HepG2 (cell line): ENCODE measurements at regions not wholly inside any gene's neighbourhood (a gene's known extent, or its start where the extent isn't known, plus 50 kb on each side); places are given as distances from the start of the nearest gene placed in this dataset.

Experiments used
- ATAC-seq: fragments of 200-7000 bp; cut with Tn5 transposase; 3 replicates; pipeline ENCODE4 v1.9.1; 2020; ENCODE audit warnings: mild to moderate bottlenecking, moderate library complexity
- BruUV-seq: library from RNA; stranded (reverse); fragments of 400-500 nt; replicated peaks from 2 replicates; lab custom pipeline; 2021; lab: Mats Ljungman, UMichigan
- CTCF ChIA-PET: fragments of 300-600 bp; formaldehyde crosslinking; extraction: SDS; loops from one replicate; lab custom pipeline; 2021; ENCODE audit warnings: low total read pairs, inconsistent platforms, low intra/inter-chr PET ratio; lab: Yijun Ruan, JAX
- POLR2A ChIA-PET: fragments of 350-600 bp; sonication (Branson Sonifier 250); formaldehyde crosslinking; loops from one replicate; lab custom pipeline; 2020; ENCODE audit warnings: antibody characterized with exemption, inconsistent platforms; lab: Yijun Ruan, JAX
- DNase-seq: peaks from one replicate; pipeline ENCODE4 v3.0.0-alpha.2; 2015; ENCODE audit warnings: low spot score
- FAIRE-seq: peaks from 3 replicates; lab custom pipeline; 2011; peaks lifted over from hg19 to GRCh38; lab: Jason Lieb, UNC
- H2AFZ ChIP-seq: one replicate; pipeline ENCODE4 v1.6.1; 2011; ENCODE audit warnings: low read length, inconsistent platforms
- H3K27ac ChIP-seq: fragments of 300-600 bp; 3 replicates; pipeline ENCODE4 v1.8.0; 2011; ENCODE audit warnings: mixed run types, mild to moderate bottlenecking, mixed read lengths, low read length, inconsistent platforms; ENCODE audit not compliant: insufficient read depth; ENCODE audit errors: extremely low read length
- H3K27me3 ChIP-seq, 2 experiments: fragments of 200-600 bp in 1 of 2; 2 replicates in 1 of 2; 3 replicates in 1 of 2; pipeline versions ENCODE4 v1.6.0 to v1.8.0; 2011; ENCODE audit warnings: low read length in 2 of 2, mild to moderate bottlenecking in 2 of 2, moderate library complexity in 2 of 2, inconsistent platforms in 1 of 2; ENCODE audit not compliant: insufficient read depth in 2 of 2, control insufficient read depth in 1 of 2
- H3K36me3 ChIP-seq, 2 experiments: fragments of 200-600 bp in 1 of 2; replicated peaks in 1 of 2; 2 replicates in 1 of 2; 3 replicates in 1 of 2; pipeline versions ENCODE4 v1.5.1 to v1.8.0; 2011; ENCODE audit warnings: low read length in 2 of 2, inconsistent platforms in 1 of 2; ENCODE audit not compliant: insufficient read depth in 2 of 2, control insufficient read depth in 1 of 2
- H3K4me1 ChIP-seq: 2 replicates; pipeline ENCODE4 v1.5.1; 2012; ENCODE audit warnings: low read length, inconsistent platforms; ENCODE audit not compliant: insufficient read depth
- H3K4me2 ChIP-seq: 2 replicates; pipeline ENCODE4 v1.6.0; 2011; ENCODE audit warnings: low read depth, low read length, inconsistent platforms
- H3K4me3 ChIP-seq, 3 experiments: fragments of 200-600 bp in 1 of 3; sonication (generic), shearing (Covaris generic) in 1 of 3; replicated peaks in 1 of 3; 2 replicates each; pipeline ENCODE4 v1.5.1; 2011 to 2016; ENCODE audit warnings: low read length in 3 of 3, inconsistent platforms in 2 of 3, low read depth in 2 of 3, mild to moderate bottlenecking in 2 of 3, control low read depth in 1 of 3, mixed read lengths in 1 of 3; ENCODE audit not compliant: insufficient read depth in 1 of 3
- H3K79me2 ChIP-seq: one replicate; pipeline ENCODE4 v1.6.1; 2011; ENCODE audit warnings: low read length, inconsistent platforms; ENCODE audit not compliant: insufficient read depth
- H3K9ac ChIP-seq: 2 replicates; pipeline ENCODE4 v1.6.0; 2011; ENCODE audit warnings: mild to moderate bottlenecking, low read depth, low read length, inconsistent platforms; ENCODE audit not compliant: insufficient read depth
- H3K9me3 ChIP-seq: 2 replicates; pipeline ENCODE4 v1.5.1; 2012; ENCODE audit warnings: mild to moderate bottlenecking, low read length
- H4K20me1 ChIP-seq: 2 replicates; pipeline ENCODE4 v1.6.0; 2011; ENCODE audit warnings: inconsistent platforms, mild to moderate bottlenecking, low read length, moderate library complexity; ENCODE audit not compliant: insufficient read depth
- ATF5 ChIP-seq: sonication (generic); formaldehyde crosslinking; IDR thresholded peaks from 2 replicates; pipeline ENCODE4 v1.4.0; 2020; ENCODE audit warnings: mild to moderate bottlenecking, low read depth, missing genetic modification reagents
- BORCS8-MEF2B ChIP-seq: sonication (generic); formaldehyde crosslinking; IDR thresholded peaks from 2 replicates; pipeline ENCODE4 v1.8.0; 2022; ENCODE audit warnings: mild to moderate bottlenecking, missing genetic modification reagents
- CSRNP1 ChIP-seq: sonication (generic); formaldehyde crosslinking; IDR thresholded peaks from 2 replicates; pipeline ENCODE4 v1.8.1; 2023; ENCODE audit warnings: mild to moderate bottlenecking, missing genetic modification reagents
- NFIC ChIP-seq: IDR thresholded peaks from 2 replicates; pipeline ENCODE4 v1.6.1; 2012; ENCODE audit warnings: mild to moderate bottlenecking, low read length, inconsistent platforms
- POLR2G ChIP-seq: fragments of 200-400 bp; formaldehyde crosslinking; IDR thresholded peaks from 2 replicates; pipeline ENCODE4 v1.6.1; 2018; ENCODE audit warnings: mild to moderate bottlenecking, low read depth, low read length, moderate library complexity
- RAD21 ChIP-seq: fragments of 450-650 bp; formaldehyde crosslinking; IDR thresholded peaks from 2 replicates; pipeline ENCODE4 v1.5.0; 2020; ENCODE audit warnings: mild to moderate bottlenecking
- SALL2 ChIP-seq: sonication (generic); formaldehyde crosslinking; IDR thresholded peaks from 2 replicates; pipeline ENCODE4 v1.8.1; 2023; ENCODE audit warnings: mild to moderate bottlenecking, missing genetic modification reagents, inconsistent platforms
- SAP130 ChIP-seq: IDR thresholded peaks from 2 replicates; pipeline ENCODE4 v1.6.1; 2016; ENCODE audit warnings: low read depth
- TFE3 ChIP-seq: IDR thresholded peaks from 2 replicates; pipeline ENCODE4 v1.6.1; 2016
- TP53 ChIP-seq: sonication (generic); formaldehyde crosslinking; conservative IDR thresholded peaks from 2 replicates; pipeline ENCODE4 v1.4.0; 2020; ENCODE audit warnings: missing genetic modification reagents
- ZNF761 ChIP-seq: sonication (generic); formaldehyde crosslinking; conservative IDR thresholded peaks from 2 replicates; pipeline ENCODE4 v1.4.0; 2020; ENCODE audit warnings: mild to moderate bottlenecking, missing genetic modification reagents
- WGBS: methylation state at CpG from one replicate; pipeline ENCODE4 v1.1.6; 2017; ENCODE audit warnings: low lambda C conversion rate; 5-methylcytosine and 5-hydroxymethylcytosine counted together
- in situ Hi-C: cut with HindIII; loops from 2 replicates; pipeline ENCODE4 v1.10.0; 2017; ENCODE audit warnings: low pct_unique_long_range_greater_than_20kb; ENCODE audit not compliant: extremely low pct_ligation_motif_present
- intact Hi-C: fragments of 100-400 bp; cut with micrococcal nuclease; formaldehyde crosslinking; loops from one replicate; pipeline ENCODE4 v1.10.0; 2022; ENCODE audit not compliant: unreplicated experiment

DNA sequence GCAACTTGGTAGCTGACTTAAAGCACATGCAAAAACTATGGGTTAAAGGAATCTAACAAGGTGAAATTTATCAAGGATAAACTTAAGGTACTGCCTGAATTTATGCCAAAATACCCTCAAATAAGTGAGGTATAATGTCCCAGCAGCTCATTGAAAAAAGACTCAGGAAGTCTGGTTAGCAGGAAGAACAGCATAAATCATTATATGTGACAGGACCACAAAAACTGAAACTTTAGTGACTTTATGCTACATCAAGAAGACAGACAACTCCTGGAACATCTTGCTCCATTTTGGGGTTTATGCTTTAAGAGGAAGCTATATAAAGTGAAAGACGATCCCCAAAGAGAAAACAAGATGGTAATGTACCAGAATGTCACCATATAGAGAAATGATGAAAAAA, 282.4 kb upstream of the ZNF462 start:
- no peak overlapping the region for H3K27ac ChIP-seq
- no peak for TF ChIP-seq BORCS8-MEF2B (CRISPR knock-in tag)
- no peak for TF ChIP-seq ZNF761 (CRISPR knock-in tag)
- TF ChIP-seq, all 625 proteins: peak for 0
- Histone ChIP-seq H3K36me3 (no peaks in the 10 kb centered on the region), H3K4me2 (no peak overlapping the region), H4K20me1 (no peaks in the 10 kb centered on the region), H3K4me1 (no peaks in the 10 kb centered on the region), H3K9ac (no peak overlapping the region), H3K4me3 (no peak overlapping the region), H3K79me2 (no peaks in the 10 kb centered on the region), H2AFZ (no peak overlapping the region), H3K9me3 (0 out of 2 replicates have a peak, but pooled peaks cover 4% of the 10 kb centered on the region), H3K27me3 (no peaks in the 10 kb centered on the region)
- FAIRE-seq (no peak), DNase-seq (no peak), ATAC-seq (no peak)
- POLR2A ChIA-PET: no interaction called here
- WGBS: 3% methylated on average over 1 of the region's 1 CpG
- CTCF ChIA-PET: no interaction called here
- intact Hi-C loops (no loop called here), in situ Hi-C loops (no loop called here)
- BruUV-seq: no TSS peak

DNA sequence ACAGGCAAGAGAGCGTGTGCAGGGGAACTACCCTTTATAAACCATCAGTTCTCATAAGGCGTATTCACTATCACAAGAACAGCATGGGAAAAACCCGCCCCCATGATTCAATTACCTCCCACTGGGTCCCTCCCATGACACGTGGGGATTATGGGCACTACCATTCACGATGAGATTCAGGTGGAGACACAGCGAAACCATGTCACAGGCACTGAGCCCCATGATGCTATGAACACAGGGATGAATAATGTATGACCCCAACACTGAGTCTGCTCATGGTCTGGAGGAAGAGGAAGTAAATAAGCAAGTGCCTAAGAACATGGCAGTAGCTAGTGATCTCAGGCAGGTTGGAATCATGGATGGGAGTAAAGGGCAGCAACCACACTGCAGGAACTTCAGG, 281.0 kb upstream of the ZNF462 start:
- Histone ChIP-seq H3K27ac (no peak overlapping the region), H2AFZ (no peak overlapping the region), H3K4me2 (no peak overlapping the region), H3K9ac (no peak overlapping the region), H3K36me3 (no peaks in the 10 kb centered on the region), H3K27me3 (no peaks in the 10 kb centered on the region), H3K4me1 (no peaks in the 10 kb centered on the region), H4K20me1 (no peaks in the 10 kb centered on the region)
- in situ Hi-C loops: no loop called here
- no peak for ATAC-seq
- BruUV-seq: no TSS peak
- TF ChIP-seq CSRNP1 (CRISPR knock-in tag) (no peak), SAP130 (CRISPR knock-in tag) (no peak), SALL2 (no peak), RAD21 (CRISPR knock-in tag) (no peak), ATF5 (no peak), TFE3 (CRISPR knock-in tag) (no peak), TP53 (CRISPR knock-in tag) (no peak), NFIC (no peak), POLR2G (no peak)
- TF ChIP-seq, all 625 proteins: peak for 0
- intact Hi-C loops: no loop called here
- ChIA-PET POLR2A (no interaction called here), CTCF (no interaction called here)
- FAIRE-seq (no peak), DNase-seq (no peak)
- no peaks in the 10 kb centered on the region for H3K79me2 ChIP-seq
- no peak overlapping the region for H3K4me3 ChIP-seq
- WGBS: 30% methylated on average over 6 of the region's 6 CpGs
- H3K9me3 ChIP-seq: 0 out of 2 replicates have a peak, but pooled peaks cover 4% of the 10 kb centered on the region
